K562 (cell line): ENCODE measurements at regions not wholly inside any gene's neighbourhood (a gene's known extent, or its start where the extent isn't known, plus 50 kb on each side); places are given as distances from the start of the nearest gene placed in this dataset.

Source experiments
- CGGBP1 ChIP-seq: fragments of 250-450 bp; sonication (Bioruptor Pico); IDR thresholded peaks from 2 replicates; pipeline ENCODE4 v1.9.0; 2021; ENCODE audit warnings: mild to moderate bottlenecking
- EGR1 ChIP-seq: fragments of 450-650 bp; conservative IDR thresholded peaks from 2 replicates; pipeline ENCODE4 v1.6.1; 2017; ENCODE audit warnings: mild to moderate bottlenecking
- GTF2F1 ChIP-seq: IDR thresholded peaks from 2 replicates; pipeline ENCODE4 v1.6.1; 2011; ENCODE audit warnings: low read depth, low read length, improper control_type of control experiment
- KLF16 ChIP-seq: IDR thresholded peaks from 2 replicates; pipeline ENCODE4 v1.6.1; 2016; ENCODE audit warnings: antibody characterized with exemption
- MGA ChIP-seq: fragments of 450-650 bp; IDR thresholded peaks from 2 replicates; pipeline ENCODE4 v1.6.1; 2016; ENCODE audit warnings: mild to moderate bottlenecking, moderate library complexity
- MIER1 ChIP-seq: fragments of 450-650 bp; IDR thresholded peaks from 2 replicates; pipeline ENCODE4 v1.6.1; 2016; ENCODE audit warnings: antibody characterized with exemption, mild to moderate bottlenecking, low read depth
- MTA1 ChIP-seq: fragments of 450-650 bp; IDR thresholded peaks from 2 replicates; pipeline ENCODE4 v1.6.1; 2017; ENCODE audit warnings: borderline replicate concordance
- ZNF282 ChIP-seq: sonication (generic); formaldehyde crosslinking; IDR thresholded peaks from 2 replicates; pipeline ENCODE4 v1.8.1; 2023; ENCODE audit warnings: missing genetic modification reagents
- ZNF354B ChIP-seq: fragments of 250-450 bp; sonication (Bioruptor Pico); IDR thresholded peaks from 2 replicates; pipeline ENCODE4 v1.4.0; 2020
- TF ChIP-seq, protein P1 (sequence below): fragments of 250-450 bp; sonication (Bioruptor Pico); IDR thresholded peaks from 2 replicates; pipeline ENCODE4 v1.5.0; 2021
- TF ChIP-seq, protein P2 (sequence below): fragments of 250-450 bp; sonication (Bioruptor Pico); IDR thresholded peaks from 2 replicates; pipeline ENCODE4 v1.5.0; 2021; ENCODE audit warnings: mild to moderate bottlenecking, moderate library complexity

GRCh38 chr7:18177815-18178660 is 150.4 kb upstream of the PRPS1L1 start (continued):
- TF ChIP-seq, protein P1, sequence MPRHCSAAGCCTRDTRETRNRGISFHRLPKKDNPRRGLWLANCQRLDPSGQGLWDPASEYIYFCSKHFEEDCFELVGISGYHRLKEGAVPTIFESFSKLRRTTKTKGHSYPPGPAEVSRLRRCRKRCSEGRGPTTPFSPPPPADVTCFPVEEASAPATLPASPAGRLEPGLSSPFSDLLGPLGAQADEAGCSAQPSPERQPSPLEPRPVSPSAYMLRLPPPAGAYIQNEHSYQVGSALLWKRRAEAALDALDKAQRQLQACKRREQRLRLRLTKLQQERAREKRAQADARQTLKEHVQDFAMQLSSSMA, result no peak
- TF ChIP-seq MIER1 (peak; percentile 61; the same call in 1 of the 2 replicates), MTA1 (peak; percentile 49; the same call in 1 of the 2 replicates), GTF2F1 (no peak), ZNF354B (CRISPR knock-in tag) (no peak), CGGBP1 (CRISPR knock-in tag) (no peak), EGR1 (no peak), ZNF282 (CRISPR knock-in tag) (no peak), KLF16 (no peak), MGA (peak; percentile 69)
- TF ChIP-seq, protein P2, sequence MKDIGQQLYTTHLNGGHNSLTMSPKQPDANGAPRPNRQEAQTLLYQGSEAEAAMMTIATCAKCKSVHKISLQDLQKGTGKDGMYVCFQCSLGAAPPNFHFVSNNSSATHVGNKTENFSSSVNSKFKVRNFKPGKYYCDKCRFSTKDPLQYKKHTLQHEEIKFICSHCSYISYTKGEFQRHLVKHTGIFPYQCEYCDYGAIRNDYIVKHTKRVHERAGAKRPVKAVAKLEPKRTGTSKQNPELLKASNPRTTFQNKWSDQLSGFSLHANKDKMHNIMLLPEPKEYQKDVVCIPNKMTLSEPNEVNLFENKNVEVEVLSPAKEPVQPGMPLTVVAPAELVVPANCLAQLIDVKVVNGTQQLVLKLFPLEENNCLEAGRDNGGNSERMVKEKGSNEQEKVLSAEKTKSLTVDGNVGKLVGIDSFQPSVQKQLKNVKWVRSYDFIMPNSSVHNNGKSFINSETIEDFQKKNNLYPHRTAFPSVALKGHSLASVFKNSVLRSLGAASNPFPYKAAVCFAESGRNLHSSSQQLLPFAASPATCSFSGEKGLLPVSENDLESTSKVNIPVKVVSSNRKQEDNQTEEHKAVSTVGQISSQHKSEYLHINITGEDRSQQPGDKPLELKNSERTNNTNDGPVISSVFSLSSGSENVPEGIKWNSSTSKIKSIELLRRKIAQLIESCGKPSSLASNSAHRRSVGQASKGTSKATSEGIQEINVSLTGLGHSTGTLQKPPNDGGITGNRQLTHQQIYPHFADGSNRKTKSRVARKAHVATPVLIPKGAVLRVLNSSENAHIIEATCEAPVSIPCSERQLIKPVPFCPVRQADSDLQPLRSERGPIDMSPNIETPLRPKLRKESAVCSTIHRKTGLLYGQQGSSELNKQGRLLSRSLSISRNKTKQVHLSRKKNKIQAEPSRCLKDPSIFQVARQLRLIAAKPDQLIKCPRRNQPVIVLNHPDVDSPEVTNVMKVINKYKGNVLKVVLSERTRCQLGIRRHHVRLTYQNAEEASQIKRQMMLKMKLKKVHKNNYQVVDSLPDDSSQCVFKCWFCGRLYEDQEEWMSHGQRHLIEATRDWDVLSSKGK (CRISPR knock-in tag), result no peak
